Endothelial cell of umbilical vein (primary cell): ENCODE measurements at regions not wholly inside any gene's neighbourhood (a gene's known extent, or its start where the extent isn't known, plus 50 kb on each side); places are given as distances from the start of the nearest gene placed in this dataset.

Source experiments
- BruUV-seq: library from RNA; stranded (reverse); fragments of 400-500 nt; replicated peaks from 2 replicates; lab custom pipeline; 2021; lab: Mats Ljungman, UMichigan
- CTCF ChIA-PET: fragments of 300-600, 350-600 bp; sonication (Branson Sonifier 250); formaldehyde crosslinking; loops from one replicate; lab custom pipeline; 2021; ENCODE audit warnings: antibody characterized with exemption, inconsistent platforms; lab: Charles Lee
- POLR2A ChIA-PET: fragments of 300-600, 350-600 bp; sonication (Branson Sonifier 250); formaldehyde crosslinking; loops from one replicate; lab custom pipeline; 2021; ENCODE audit warnings: antibody characterized with exemption, inconsistent platforms; lab: Charles Lee
- DNase-seq: peaks from one replicate; pipeline ENCODE4 v3.0.0-alpha.2; 2011; ENCODE audit warnings: low read depth, low spot score
- FAIRE-seq: peaks from 2 replicates; lab custom pipeline; 2011; peaks lifted over from hg19 to GRCh38; lab: Jason Lieb, UNC
- H2AFZ ChIP-seq: 2 replicates; pipeline ENCODE4 v1.6.0; 2012; ENCODE audit warnings: low read depth, low read length, control low read depth, inconsistent platforms
- H3K27ac ChIP-seq: 2 replicates; pipeline ENCODE4 v1.5.1; 2011; ENCODE audit warnings: low read depth, mild to moderate bottlenecking, control low read depth, low read length, moderate library complexity; ENCODE audit not compliant: insufficient read depth
- H3K27me3 ChIP-seq, 2 experiments: 2 replicates each; pipeline versions ENCODE4 v1.6.0 to v1.6.1; 2011; ENCODE audit warnings: low read length in 2 of 2, mixed read lengths in 1 of 2; ENCODE audit not compliant: control insufficient read depth in 2 of 2, insufficient read depth in 2 of 2
- H3K36me3 ChIP-seq, 2 experiments: 2 replicates in 1 of 2; 3 replicates in 1 of 2; pipeline ENCODE4 v1.5.1; 2011; ENCODE audit warnings: low read length in 2 of 2, mild to moderate bottlenecking in 1 of 2, moderate library complexity in 1 of 2; ENCODE audit not compliant: control insufficient read depth in 2 of 2, insufficient read depth in 2 of 2; ENCODE audit errors: extremely low read depth in 1 of 2
- H3K4me1 ChIP-seq: 3 replicates; pipeline ENCODE4 v1.5.1; 2011; ENCODE audit warnings: mild to moderate bottlenecking, low read length; ENCODE audit not compliant: control insufficient read depth, insufficient read depth; ENCODE audit errors: extremely low read depth
- H3K4me2 ChIP-seq: 2 replicates; pipeline ENCODE4 v1.6.1; 2011; ENCODE audit warnings: low read length, control low read depth, mixed read lengths; ENCODE audit not compliant: insufficient read depth
- H3K4me3 ChIP-seq, 3 experiments: fragments of 200-600 bp in 1 of 3; sonication (generic), shearing (Covaris generic) in 1 of 3; replicated peaks in 1 of 3; 2 replicates each; pipeline ENCODE4 v1.5.1; 2011 to 2016; ENCODE audit warnings: control low read depth in 3 of 3, low read length in 3 of 3, mild to moderate bottlenecking in 2 of 3, inconsistent platforms in 1 of 3, low read depth in 1 of 3, moderate library complexity in 1 of 3; ENCODE audit not compliant: insufficient read depth in 1 of 3
- H3K79me2 ChIP-seq: 2 replicates; pipeline ENCODE4 v1.6.0; 2012; ENCODE audit warnings: low read length, inconsistent platforms; ENCODE audit not compliant: control insufficient read depth, insufficient read depth
- H3K9ac ChIP-seq: replicated peaks from 2 replicates; pipeline ENCODE3; 2011; ENCODE audit warnings: low read length, control low read depth; ENCODE audit not compliant: insufficient read depth; ENCODE audit errors: extremely low read depth
- H3K9me1 ChIP-seq: replicated peaks from 3 replicates; pipeline ENCODE4 v1.6.0; 2011; ENCODE audit warnings: mild to moderate bottlenecking, low read length; ENCODE audit not compliant: control insufficient read depth, insufficient read depth; ENCODE audit errors: extremely low read depth
- H3K9me3 ChIP-seq: replicated peaks from 2 replicates; pipeline ENCODE4 v1.5.1; 2012; ENCODE audit warnings: low read length, inconsistent platforms; ENCODE audit not compliant: control insufficient read depth, insufficient read depth
- H4K20me1 ChIP-seq: replicated peaks from 2 replicates; pipeline ENCODE3; 2011; ENCODE audit warnings: mild to moderate bottlenecking, low read length; ENCODE audit not compliant: control insufficient read depth, insufficient read depth; ENCODE audit errors: extremely low read depth
- CTCF ChIP-seq, 2 donors: IDR thresholded peaks; 1 replicate in 1 of 2; 2 replicates in 1 of 2; pipeline ENCODE4 v1.5.1; 2011; ENCODE audit warnings: low read length in 2 of 2, mild to moderate bottlenecking in 2 of 2, moderate library complexity in 2 of 2, control low read depth in 1 of 2, inconsistent platforms in 1 of 2, low read depth in 1 of 2; ENCODE audit not compliant: insufficient read depth in 1 of 2; ENCODE audit errors: extremely low read depth in 1 of 2
- EZH2 ChIP-seq: IDR thresholded peaks from 2 replicates; pipeline ENCODE4 v1.6.1; 2012; ENCODE audit warnings: borderline replicate concordance, low read depth, mild to moderate bottlenecking, moderate library complexity, low read length, inconsistent platforms; ENCODE audit not compliant: severe bottlenecking
- FOS ChIP-seq: IDR thresholded peaks from 2 replicates; pipeline ENCODE4 v1.6.1; 2011; ENCODE audit warnings: mild to moderate bottlenecking, low read length, moderate library complexity, borderline replicate concordance; ENCODE audit not compliant: insufficient read depth
- GATA2 ChIP-seq: IDR thresholded peaks from 2 replicates; pipeline ENCODE4 v1.7.0; 2011; ENCODE audit warnings: low read depth, mild to moderate bottlenecking, moderate library complexity, mixed read lengths, low read length; ENCODE audit not compliant: insufficient read length, insufficient read depth
- JUN ChIP-seq: IDR thresholded peaks from 2 replicates; pipeline ENCODE4 v1.6.1; 2011; ENCODE audit warnings: borderline replicate concordance, low read depth; ENCODE audit not compliant: insufficient read length, insufficient read depth
- MYC ChIP-seq: IDR thresholded peaks from one replicate; pipeline ENCODE4 v1.6.1; 2011; ENCODE audit warnings: mild to moderate bottlenecking, low read depth, low read length
- POLR2A ChIP-seq: IDR thresholded peaks from 2 replicates; pipeline ENCODE4 v1.6.1; 2012; ENCODE audit warnings: low read depth, mild to moderate bottlenecking, control low read depth, low read length
- POLR2AphosphoS5 ChIP-seq: IDR thresholded peaks from 2 replicates; pipeline ENCODE4 v1.6.1; 2012; ENCODE audit warnings: low read depth, mild to moderate bottlenecking, control low read depth, low read length, moderate library complexity; ENCODE audit not compliant: insufficient read depth
- dilution Hi-C: fragments of 300-500 bp; cut with MboI; formaldehyde crosslinking; loops from one replicate; pipeline ENCODE4 v1.15.0; 2019; ENCODE audit warnings: low sequenced_read_pairs; ENCODE audit not compliant: extremely low pct_ligation_motif_present
- intact Hi-C: fragments of 100-400 bp; cut with micrococcal nuclease; formaldehyde crosslinking; loops from one replicate; pipeline ENCODE4 v1.10.0; 2022

GRCh38 chr6:159429433-159429832 is 260.2 kb downstream of the FNDC1 start:
- CTCF ChIA-PET, result no interaction called here
- no peak overlapping the region for H2AFZ ChIP-seq
- POLR2A ChIA-PET, result no interaction called here
- DNase-seq, result no peak
- dilution Hi-C loops (no loop called here), intact Hi-C loops (no loop called here)
- H4K20me1 ChIP-seq, result no peaks in the 10 kb centered on the region
- H3K27me3 ChIP-seq, result no peaks in the 10 kb centered on the region
- H3K4me3 ChIP-seq, result no peak overlapping the region
- H3K9me3 ChIP-seq, result peaks cover 2% of the 10 kb centered on the region
- no peaks in the 10 kb centered on the region for H3K9me1 ChIP-seq
- H3K4me1 ChIP-seq, result no peaks in the 10 kb centered on the region
- no peak overlapping the region for H3K9ac ChIP-seq
- H3K79me2 ChIP-seq, result no peaks in the 10 kb centered on the region
- no peak overlapping the region for H3K27ac ChIP-seq
- H3K4me2 ChIP-seq, result no peak overlapping the region
- H3K36me3 ChIP-seq, result no peaks in the 10 kb centered on the region
- FAIRE-seq, result no peak
- TF ChIP-seq MYC (no peak), GATA2 (no peak), EZH2 (no peak), CTCF (IDR thresholded peaks at IDR 0.05; ENCODE audit: extremely low read depth in 1 of 2, insufficient read depth in 1 of 2, low read depth in 1 of 2, low read length in 2 of 2) (no peak), POLR2A (no peak), POLR2AphosphoS5 (no peak), FOS (no peak)
- no TSS peak for BruUV-seq

GRCh38 chr6:159427771-159428170 is 258.6 kb downstream of the FNDC1 start:
- H3K4me3 ChIP-seq, result no peak overlapping the region
- no peak overlapping the region for H3K27ac ChIP-seq
- H3K27me3 ChIP-seq, result no peaks in the 10 kb centered on the region
- intact Hi-C loops (no loop called here), dilution Hi-C loops (no loop called here)
- DNase-seq (no peak), FAIRE-seq (no peak)
- TF ChIP-seq POLR2AphosphoS5 (no peak), JUN (no peak)
- BruUV-seq, result no TSS peak
- ChIA-PET POLR2A (no interaction called here), CTCF (no interaction called here)
- H3K9me1 ChIP-seq, result no peaks in the 10 kb centered on the region
- no peaks in the 10 kb centered on the region for H3K36me3 ChIP-seq
- no peaks in the 10 kb centered on the region for H3K79me2 ChIP-seq
- no peak overlapping the region for H2AFZ ChIP-seq
- no peak overlapping the region for H3K4me2 ChIP-seq
- H4K20me1 ChIP-seq, result no peaks in the 10 kb centered on the region
- H3K4me1 ChIP-seq, result no peaks in the 10 kb centered on the region
- H3K9ac ChIP-seq, result no peak overlapping the region
- peaks cover 5% of the 10 kb centered on the region for H3K9me3 ChIP-seq
